Activated naive CD8-positive, alpha-beta T cell (primary cell): ENCODE measurements at regions not wholly inside any gene's neighbourhood (a gene's known extent, or its start where the extent isn't known, plus 50 kb on each side); places are given as distances from the start of the nearest gene placed in this dataset.

Experiments used
- H3K27ac Mint-ChIP-seq: one replicate; pipeline ENCODE4 v1.8.0; 2021; ENCODE audit warnings: mixed read lengths
- H3K27me3 Mint-ChIP-seq: one replicate; pipeline ENCODE4 v1.8.0; 2021; ENCODE audit warnings: mixed read lengths
- H3K36me3 Mint-ChIP-seq: one replicate; pipeline ENCODE4 v1.8.0; 2021; ENCODE audit warnings: mixed read lengths
- H3K4me1 Mint-ChIP-seq: one replicate; pipeline ENCODE4 v1.8.0; 2021; ENCODE audit warnings: low read depth, mixed read lengths
- H3K4me3 Mint-ChIP-seq: one replicate; pipeline ENCODE4 v1.8.0; 2021; ENCODE audit warnings: mild to moderate bottlenecking, mixed read lengths
- H3K9me3 Mint-ChIP-seq: one replicate; pipeline ENCODE4 v1.8.0; 2021; ENCODE audit warnings: low read depth, mixed read lengths

- no peak overlapping the region for H3K4me3 Mint-ChIP-seq
- H3K4me1 Mint-ChIP-seq = no peaks in the 10 kb centered on the region
- H3K9me3 Mint-ChIP-seq = no peaks in the 10 kb centered on the region
- no peaks in the 10 kb centered on the region for H3K36me3 Mint-ChIP-seq
- peaks cover 3% of the 10 kb centered on the region for H3K27me3 Mint-ChIP-seq
- no peak overlapping the region for H3K27ac Mint-ChIP-seq
Measured at GRCh38 chr11:121696177-121696871, 243.6 kb upstream of the SORL1-AS1 start.

GRCh38 chr11:121692236-121692635 is 239.5 kb upstream of the SORL1-AS1 start:
- no peak overlapping the region for H3K4me3 Mint-ChIP-seq
- H3K36me3 Mint-ChIP-seq = peaks cover 5% of the 10 kb centered on the region
- H3K4me1 Mint-ChIP-seq = no peaks in the 10 kb centered on the region
- peaks cover 10% of the 10 kb centered on the region for H3K27me3 Mint-ChIP-seq
- H3K27ac Mint-ChIP-seq = no peak overlapping the region
- H3K9me3 Mint-ChIP-seq = no peaks in the 10 kb centered on the region

- no peak overlapping the region for H3K27ac Mint-ChIP-seq
Measured at GRCh38 chr11:121688860-121689614, 236.3 kb upstream of the SORL1-AS1 start.

GRCh38 chr11:121688055-121688491 is 235.3 kb upstream of the SORL1-AS1 start:
- no peaks in the 10 kb centered on the region for H3K9me3 Mint-ChIP-seq
- peaks cover 10% of the 10 kb centered on the region for H3K27me3 Mint-ChIP-seq
- no peaks in the 10 kb centered on the region for H3K4me1 Mint-ChIP-seq
- H3K36me3 Mint-ChIP-seq = peaks cover 5% of the 10 kb centered on the region
- no peak overlapping the region for H3K4me3 Mint-ChIP-seq
- no peak overlapping the region for H3K27ac Mint-ChIP-seq

More at GRCh38 chr11:121688860-121689614, 236.3 kb upstream of the SORL1-AS1 start:
- no peaks in the 10 kb centered on the region for H3K4me1 Mint-ChIP-seq
- peaks cover 10% of the 10 kb centered on the region for H3K27me3 Mint-ChIP-seq
- no peaks in the 10 kb centered on the region for H3K9me3 Mint-ChIP-seq
- H3K4me3 Mint-ChIP-seq = no peak overlapping the region
- peaks cover 5% of the 10 kb centered on the region for H3K36me3 Mint-ChIP-seq

- no peak overlapping the region for H3K27ac Mint-ChIP-seq
- no peaks in the 10 kb centered on the region for H3K9me3 Mint-ChIP-seq
- peaks cover 3% of the 10 kb centered on the region for H3K36me3 Mint-ChIP-seq
- peaks cover 7% of the 10 kb centered on the region for H3K27me3 Mint-ChIP-seq
- H3K4me1 Mint-ChIP-seq = no peaks in the 10 kb centered on the region
- no peak overlapping the region for H3K4me3 Mint-ChIP-seq
Measured at GRCh38 chr11:121683791-121684190, 231.0 kb upstream of the SORL1-AS1 start.
